ENCODE measurements at regions not wholly inside any gene's neighbourhood (a gene's known extent, or its start where the extent isn't known, plus 50 kb on each side); places are given as distances from the start of the nearest gene placed in this dataset.

DNA sequence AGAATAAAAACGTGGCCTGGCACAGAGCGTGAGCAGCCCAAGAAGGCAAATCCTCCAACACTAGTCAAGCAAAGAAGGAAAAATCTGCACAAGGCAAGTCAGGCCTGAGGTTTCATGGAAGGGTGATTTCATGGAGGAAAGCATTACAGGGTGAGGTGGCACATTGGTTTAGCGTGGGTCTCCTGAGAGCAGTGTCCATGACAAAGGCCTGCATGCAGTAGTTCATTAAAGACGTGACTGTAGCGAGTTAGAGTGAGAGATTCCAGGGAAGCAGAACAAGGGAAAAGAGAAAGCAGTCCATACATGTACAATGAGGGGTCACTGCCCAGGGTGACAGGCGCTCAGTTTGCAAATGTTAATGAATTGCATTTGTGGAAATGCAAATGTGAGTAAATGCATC, 285.0 kb upstream of the ERCC4 start:
- no peak for TF ChIP-seq POLR2A (IDR thresholded peaks at IDR 0.05)
- TF ChIP-seq, protein P1, sequence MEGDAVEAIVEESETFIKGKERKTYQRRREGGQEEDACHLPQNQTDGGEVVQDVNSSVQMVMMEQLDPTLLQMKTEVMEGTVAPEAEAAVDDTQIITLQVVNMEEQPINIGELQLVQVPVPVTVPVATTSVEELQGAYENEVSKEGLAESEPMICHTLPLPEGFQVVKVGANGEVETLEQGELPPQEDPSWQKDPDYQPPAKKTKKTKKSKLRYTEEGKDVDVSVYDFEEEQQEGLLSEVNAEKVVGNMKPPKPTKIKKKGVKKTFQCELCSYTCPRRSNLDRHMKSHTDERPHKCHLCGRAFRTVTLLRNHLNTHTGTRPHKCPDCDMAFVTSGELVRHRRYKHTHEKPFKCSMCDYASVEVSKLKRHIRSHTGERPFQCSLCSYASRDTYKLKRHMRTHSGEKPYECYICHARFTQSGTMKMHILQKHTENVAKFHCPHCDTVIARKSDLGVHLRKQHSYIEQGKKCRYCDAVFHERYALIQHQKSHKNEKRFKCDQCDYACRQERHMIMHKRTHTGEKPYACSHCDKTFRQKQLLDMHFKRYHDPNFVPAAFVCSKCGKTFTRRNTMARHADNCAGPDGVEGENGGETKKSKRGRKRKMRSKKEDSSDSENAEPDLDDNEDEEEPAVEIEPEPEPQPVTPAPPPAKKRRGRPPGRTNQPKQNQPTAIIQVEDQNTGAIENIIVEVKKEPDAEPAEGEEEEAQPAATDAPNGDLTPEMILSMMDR (IDR thresholded peaks at IDR 0.05), result no peak
- TF ChIP-seq POLR2AphosphoS5 (IDR thresholded peaks at IDR 0.05), result no peak
